ENCODE measurements at regions not wholly inside any gene's neighbourhood (a gene's known extent, or its start where the extent isn't known, plus 50 kb on each side); places are given as distances from the start of the nearest gene placed in this dataset.

DNA sequence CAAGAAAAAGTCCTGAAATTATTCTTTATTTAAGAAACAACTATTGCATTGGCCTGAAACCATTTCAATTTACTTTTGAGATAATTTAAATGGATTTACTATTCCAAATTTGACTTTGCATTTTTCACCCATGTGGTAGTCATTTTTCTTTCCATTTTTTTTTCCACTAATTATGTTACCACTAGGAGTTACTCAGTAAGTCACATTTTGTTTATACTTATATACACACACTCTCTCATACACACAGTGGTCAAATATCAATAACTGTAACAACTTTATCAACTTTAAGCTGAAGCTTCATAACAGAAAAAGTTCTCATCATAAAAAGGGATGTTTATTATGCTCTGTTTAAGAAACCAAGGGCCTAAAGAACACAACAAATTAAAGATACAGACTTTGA, 222.8 kb downstream of the SIPA1L2 start:
- H3K4me3 ChIP-seq (replicated peaks; ENCODE audit: insufficient read depth, low read length): no peak overlapping the region
- TF ChIP-seq POLR2AphosphoS5 (IDR thresholded peaks at IDR 0.05; ENCODE audit: low read depth) (no peak), GABPA (IDR thresholded peaks at IDR 0.05; ENCODE audit: low read depth) (no peak), SPI1 (IDR thresholded peaks at IDR 0.05; ENCODE audit: borderline replicate concordance, low read depth) (no peak)
- TF ChIP-seq, protein P1, sequence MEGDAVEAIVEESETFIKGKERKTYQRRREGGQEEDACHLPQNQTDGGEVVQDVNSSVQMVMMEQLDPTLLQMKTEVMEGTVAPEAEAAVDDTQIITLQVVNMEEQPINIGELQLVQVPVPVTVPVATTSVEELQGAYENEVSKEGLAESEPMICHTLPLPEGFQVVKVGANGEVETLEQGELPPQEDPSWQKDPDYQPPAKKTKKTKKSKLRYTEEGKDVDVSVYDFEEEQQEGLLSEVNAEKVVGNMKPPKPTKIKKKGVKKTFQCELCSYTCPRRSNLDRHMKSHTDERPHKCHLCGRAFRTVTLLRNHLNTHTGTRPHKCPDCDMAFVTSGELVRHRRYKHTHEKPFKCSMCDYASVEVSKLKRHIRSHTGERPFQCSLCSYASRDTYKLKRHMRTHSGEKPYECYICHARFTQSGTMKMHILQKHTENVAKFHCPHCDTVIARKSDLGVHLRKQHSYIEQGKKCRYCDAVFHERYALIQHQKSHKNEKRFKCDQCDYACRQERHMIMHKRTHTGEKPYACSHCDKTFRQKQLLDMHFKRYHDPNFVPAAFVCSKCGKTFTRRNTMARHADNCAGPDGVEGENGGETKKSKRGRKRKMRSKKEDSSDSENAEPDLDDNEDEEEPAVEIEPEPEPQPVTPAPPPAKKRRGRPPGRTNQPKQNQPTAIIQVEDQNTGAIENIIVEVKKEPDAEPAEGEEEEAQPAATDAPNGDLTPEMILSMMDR (IDR thresholded peaks at IDR 0.05; ENCODE audit: insufficient read depth, low read length): no peak
- TF ChIP-seq, protein P2, sequence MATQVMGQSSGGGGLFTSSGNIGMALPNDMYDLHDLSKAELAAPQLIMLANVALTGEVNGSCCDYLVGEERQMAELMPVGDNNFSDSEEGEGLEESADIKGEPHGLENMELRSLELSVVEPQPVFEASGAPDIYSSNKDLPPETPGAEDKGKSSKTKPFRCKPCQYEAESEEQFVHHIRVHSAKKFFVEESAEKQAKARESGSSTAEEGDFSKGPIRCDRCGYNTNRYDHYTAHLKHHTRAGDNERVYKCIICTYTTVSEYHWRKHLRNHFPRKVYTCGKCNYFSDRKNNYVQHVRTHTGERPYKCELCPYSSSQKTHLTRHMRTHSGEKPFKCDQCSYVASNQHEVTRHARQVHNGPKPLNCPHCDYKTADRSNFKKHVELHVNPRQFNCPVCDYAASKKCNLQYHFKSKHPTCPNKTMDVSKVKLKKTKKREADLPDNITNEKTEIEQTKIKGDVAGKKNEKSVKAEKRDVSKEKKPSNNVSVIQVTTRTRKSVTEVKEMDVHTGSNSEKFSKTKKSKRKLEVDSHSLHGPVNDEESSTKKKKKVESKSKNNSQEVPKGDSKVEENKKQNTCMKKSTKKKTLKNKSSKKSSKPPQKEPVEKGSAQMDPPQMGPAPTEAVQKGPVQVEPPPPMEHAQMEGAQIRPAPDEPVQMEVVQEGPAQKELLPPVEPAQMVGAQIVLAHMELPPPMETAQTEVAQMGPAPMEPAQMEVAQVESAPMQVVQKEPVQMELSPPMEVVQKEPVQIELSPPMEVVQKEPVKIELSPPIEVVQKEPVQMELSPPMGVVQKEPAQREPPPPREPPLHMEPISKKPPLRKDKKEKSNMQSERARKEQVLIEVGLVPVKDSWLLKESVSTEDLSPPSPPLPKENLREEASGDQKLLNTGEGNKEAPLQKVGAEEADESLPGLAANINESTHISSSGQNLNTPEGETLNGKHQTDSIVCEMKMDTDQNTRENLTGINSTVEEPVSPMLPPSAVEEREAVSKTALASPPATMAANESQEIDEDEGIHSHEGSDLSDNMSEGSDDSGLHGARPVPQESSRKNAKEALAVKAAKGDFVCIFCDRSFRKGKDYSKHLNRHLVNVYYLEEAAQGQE (IDR thresholded peaks at IDR 0.05; ENCODE audit: insufficient replicate concordance, low read depth): no peak
- H3K27me3 ChIP-seq (ENCODE audit: insufficient read depth, poor library complexity, severe bottlenecking): no peaks in the 10 kb centered on the region
- H3K27ac ChIP-seq (replicated peaks): no peak overlapping the region
- no peak for DNase-seq (ENCODE audit: low read depth in 1 of 2, low spot score in 1 of 2)

DNA sequence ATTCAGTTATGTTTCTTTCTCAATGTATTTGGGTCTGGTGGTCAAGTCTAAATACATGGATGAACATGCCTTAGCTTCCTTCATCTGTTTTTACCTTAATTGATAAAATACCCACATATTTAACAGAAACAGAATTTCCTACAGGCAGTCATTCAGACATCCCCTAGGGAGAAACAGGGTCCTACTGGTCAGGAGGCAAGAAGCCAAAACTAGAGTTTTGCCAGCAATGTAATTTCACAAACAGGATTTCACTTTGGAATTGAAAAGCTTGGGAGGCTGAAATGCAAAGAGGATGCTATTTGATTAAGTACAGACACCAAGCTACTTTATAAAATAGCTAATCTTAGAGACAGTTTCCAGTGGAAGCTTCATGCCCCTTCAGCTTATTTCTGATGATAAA, 224.2 kb downstream of the SIPA1L2 start:
- no peak for DNase-seq (ENCODE audit: low read depth in 1 of 2, low spot score in 1 of 2)
- H3K27ac ChIP-seq (replicated peaks): no peak overlapping the region
- no peaks in the 10 kb centered on the region for H3K27me3 ChIP-seq (ENCODE audit: insufficient read depth, poor library complexity, severe bottlenecking)
- TF ChIP-seq GABPA (IDR thresholded peaks at IDR 0.05; ENCODE audit: low read depth) (no peak), SPI1 (IDR thresholded peaks at IDR 0.05; ENCODE audit: borderline replicate concordance, low read depth) (no peak), POLR2AphosphoS5 (IDR thresholded peaks at IDR 0.05; ENCODE audit: low read depth) (no peak)
- TF ChIP-seq, protein P2 (IDR thresholded peaks at IDR 0.05; ENCODE audit: insufficient replicate concordance, low read depth): no peak
- TF ChIP-seq, protein P1 (IDR thresholded peaks at IDR 0.05; ENCODE audit: insufficient read depth, low read length): no peak
- H3K4me3 ChIP-seq (replicated peaks; ENCODE audit: insufficient read depth, low read length): no peak overlapping the region

DNA sequence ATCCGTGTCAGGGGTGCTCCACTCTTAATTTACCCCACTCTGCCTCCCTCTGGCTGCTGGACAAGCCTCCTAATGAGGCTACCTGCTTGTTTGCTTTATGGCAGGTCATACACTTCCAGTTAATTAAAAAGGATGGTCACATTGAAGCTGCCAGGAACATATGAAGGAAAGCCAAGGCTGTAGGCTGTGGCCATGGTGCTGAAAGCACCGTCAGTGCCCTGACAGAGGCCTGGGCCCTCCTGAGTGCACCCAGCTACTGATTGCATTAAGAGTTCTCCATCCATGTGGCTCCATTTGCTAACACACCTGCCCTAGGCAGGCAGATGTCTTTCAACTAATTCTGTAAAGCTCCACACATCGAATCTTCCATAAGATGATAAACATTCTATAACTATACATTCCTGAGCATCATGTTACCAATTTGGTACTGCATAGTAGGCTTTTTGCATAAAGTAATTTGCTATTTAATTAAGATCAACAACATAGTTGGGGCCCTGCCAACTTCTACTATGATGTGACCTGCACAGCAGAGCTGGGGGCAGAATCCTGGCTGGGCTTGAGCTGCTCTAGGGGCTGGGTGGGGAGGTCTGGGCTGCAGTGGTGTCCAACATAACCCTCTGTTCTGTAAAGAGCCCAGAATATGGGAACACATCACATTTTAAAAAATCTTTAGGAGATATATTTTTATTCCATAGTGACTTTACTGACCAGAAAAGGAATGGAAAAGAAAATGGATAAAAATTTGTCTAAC, 224.8 kb downstream of the SIPA1L2 start:
- DNase-seq (ENCODE audit: low read depth in 1 of 2, low spot score in 1 of 2): no peak
- Histone ChIP-seq H3K27ac (replicated peaks) (no peak overlapping the region), H3K4me3 (replicated peaks; ENCODE audit: insufficient read depth, low read length) (no peak overlapping the region), H3K27me3 (ENCODE audit: insufficient read depth, poor library complexity, severe bottlenecking) (no peaks in the 10 kb centered on the region)
- no peak for TF ChIP-seq POLR2AphosphoS5 (IDR thresholded peaks at IDR 0.05; ENCODE audit: low read depth)
- no peak for TF ChIP-seq SPI1 (IDR thresholded peaks at IDR 0.05; ENCODE audit: borderline replicate concordance, low read depth)
- TF ChIP-seq, protein P1 (IDR thresholded peaks at IDR 0.05; ENCODE audit: insufficient read depth, low read length): no peak
- TF ChIP-seq, protein P2 (IDR thresholded peaks at IDR 0.05; ENCODE audit: insufficient replicate concordance, low read depth): peak; percentile 76
- no peak for TF ChIP-seq GABPA (IDR thresholded peaks at IDR 0.05; ENCODE audit: low read depth)
